Stimulated activated CD4-positive, alpha-beta T cell treated with anti-CD3 and anti-CD28 coated beads, Interleukin-1b, Interleukin-23, amount 100 ng/mL, for 24 hours (primary cell): ENCODE measurements at regions not wholly inside any gene's neighbourhood (a gene's known extent, or its start where the extent isn't known, plus 50 kb on each side); places are given as distances from the start of the nearest gene placed in this dataset.

Source experiments
- DNase-seq, 4 experiments: peaks; one replicate each; pipeline ENCODE4 v3.0.0-alpha.2; 2020; ENCODE audit warnings: low read depth in 4 of 4, low spot score in 1 of 4

- no peak for DNase-seq
Observed at GRCh38 chr6:170086639-170087420, 204.0 kb downstream of the DLL1 start.

- no peak for DNase-seq
Observed at GRCh38 chr6:170085475-170086401, 205.1 kb downstream of the DLL1 start.

GRCh38 chr6:170084166-170084730 is 206.6 kb downstream of the DLL1 start:
- DNase-seq, result no peak

GRCh38 chr6:170083236-170084051 is 207.4 kb downstream of the DLL1 start:
- DNase-seq, result no peak

- no peak for DNase-seq
Observed at GRCh38 chr6:170082531-170083187, 208.2 kb downstream of the DLL1 start.

- no peak for DNase-seq
Observed at GRCh38 chr6:170082067-170082466, 208.8 kb downstream of the DLL1 start.

GRCh38 chr6:170081556-170081955 is 209.3 kb downstream of the DLL1 start:
- DNase-seq, result no peak

GRCh38 chr6:170080828-170081371 is 210.0 kb downstream of the DLL1 start:
- no peak for DNase-seq

- DNase-seq, result no peak
Observed at GRCh38 chr6:170080169-170080827, 210.6 kb downstream of the DLL1 start.

GRCh38 chr6:170076466-170077165 is 214.3 kb downstream of the DLL1 start:
- DNase-seq, result no peak

GRCh38 chr6:170075659-170076223 is 215.1 kb downstream of the DLL1 start:
- DNase-seq, result no peak

GRCh38 chr6:170074907-170075306 is 216.0 kb downstream of the DLL1 start:
- no peak for DNase-seq

GRCh38 chr6:170074435-170074834 is 216.4 kb downstream of the DLL1 start:
- DNase-seq, result no peak

- DNase-seq, result no peak
Observed at GRCh38 chr6:170073846-170074245, 217.0 kb downstream of the DLL1 start.

GRCh38 chr6:170072246-170072645 is 218.6 kb downstream of the DLL1 start:
- no peak for DNase-seq

GRCh38 chr6:170069611-170070010 is 221.3 kb downstream of the DLL1 start:
- DNase-seq, result no peak

GRCh38 chr6:170068496-170068895 is 222.4 kb downstream of the DLL1 start:
- no peak for DNase-seq

GRCh38 chr6:170067923-170068360 is 222.9 kb downstream of the DLL1 start:
- no peak for DNase-seq
